GM23338 (cell line): ENCODE measurements at regions not wholly inside any gene's neighbourhood (a gene's known extent, or its start where the extent isn't known, plus 50 kb on each side); places are given as distances from the start of the nearest gene placed in this dataset.

ENCODE experiments used
- CREB1 ChIP-seq: fragments of 250-450 bp; sonication (Bioruptor Pico); IDR thresholded peaks from 2 replicates; pipeline ENCODE4 v1.5.0; 2020; ENCODE audit warnings: low read depth, mild to moderate bottlenecking, moderate library complexity
- CTCF ChIP-seq, 2 experiments: fragments of 200-600 bp in 1 of 2; sonication (generic) in 1 of 2; conservative IDR thresholded peaks; 2 replicates each; pipeline versions ENCODE4 v1.5.1 to v1.6.1; 2016 to 2017; ENCODE audit warnings: antibody characterized with exemption in 2 of 2, low read depth in 2 of 2, mild to moderate bottlenecking in 2 of 2, moderate library complexity in 1 of 2
- EZH2 ChIP-seq: fragments of 200-600 bp; sonication (generic); IDR thresholded peaks from one replicate; pipeline ENCODE4 v1.8.0; 2017; ENCODE audit warnings: antibody characterized with exemption, mild to moderate bottlenecking, low read depth; ENCODE audit not compliant: unreplicated experiment
- EZH2phosphoT487 ChIP-seq: fragments of 200-600 bp; sonication (generic); IDR thresholded peaks from one replicate; pipeline ENCODE4 v1.8.1; 2018; ENCODE audit warnings: antibody characterized with exemption; ENCODE audit not compliant: unreplicated experiment
- JUNB ChIP-seq: IDR thresholded peaks from one replicate; pipeline ENCODE4 v1.6.1; 2016; ENCODE audit warnings: antibody characterized with exemption; ENCODE audit not compliant: unreplicated experiment
- POLR2AphosphoS5 ChIP-seq: IDR thresholded peaks from 2 replicates; pipeline ENCODE4 v1.6.1; 2016; ENCODE audit warnings: antibody characterized with exemption, low read depth
- REST ChIP-seq: IDR thresholded peaks from one replicate; pipeline ENCODE4 v1.6.1; 2018; ENCODE audit warnings: antibody characterized with exemption; ENCODE audit not compliant: unreplicated experiment
- ZNF462 ChIP-seq: fragments of 250-450 bp; sonication (Bioruptor Pico); IDR thresholded peaks from 2 replicates; pipeline ENCODE4 v1.5.0; 2020; ENCODE audit warnings: mild to moderate bottlenecking, moderate library complexity

GRCh38 chr6:28726569-28727309 lies 197.0 kb downstream of the TRIM27 start:
- TF ChIP-seq POLR2AphosphoS5 (no peak), JUNB (no peak), CTCF (conservative IDR thresholded peaks at IDR 0.05; ENCODE audit: low read depth in 2 of 2) (no peak), EZH2phosphoT487 (no peak), ZNF462 (CRISPR knock-in tag) (no peak), REST (no peak), EZH2 (no peak), CREB1 (CRISPR knock-in tag) (no peak)
